Liver (tissue), 7 donors: ENCODE measurements at regions not wholly inside any gene's neighbourhood (a gene's known extent, or its start where the extent isn't known, plus 50 kb on each side); places are given as distances from the start of the nearest gene placed in this dataset.

ENCODE experiments used
- DNase-seq: peaks from one replicate; pipeline ENCODE4 v3.0.0-alpha.2; 2017; ENCODE audit warnings: low spot score
- H3K27ac ChIP-seq, 2 donors: one replicate each; pipeline ENCODE4 v1.7.0; 2013; ENCODE audit warnings: inconsistent platforms in 2 of 2, low read length in 2 of 2, control low read depth in 1 of 2, low read depth in 1 of 2, mild to moderate bottlenecking in 1 of 2
- H3K27me3 ChIP-seq, 4 donors: one replicate each; pipeline versions ENCODE4 v1.6.1 to v1.7.0; 2013; ENCODE audit warnings: low read length in 3 of 4, inconsistent platforms in 1 of 4, mild to moderate bottlenecking in 1 of 4, moderate library complexity in 1 of 4; ENCODE audit not compliant: control insufficient read depth in 4 of 4, insufficient read depth in 4 of 4
- H3K36me3 ChIP-seq, 4 donors: one replicate each; pipeline versions ENCODE4 v1.6.1 to v1.7.0; 2013; ENCODE audit warnings: low read length in 3 of 4, mild to moderate bottlenecking in 3 of 4, low read depth in 1 of 4, moderate library complexity in 1 of 4; ENCODE audit not compliant: control insufficient read depth in 4 of 4, insufficient read depth in 3 of 4
- H3K4me1 ChIP-seq, 4 donors: one replicate each; pipeline versions ENCODE4 v1.6.1 to v1.7.0; 2013; ENCODE audit warnings: low read length in 3 of 4, mild to moderate bottlenecking in 3 of 4, moderate library complexity in 1 of 4; ENCODE audit not compliant: control insufficient read depth in 4 of 4, insufficient read depth in 4 of 4
- H3K4me3 ChIP-seq, 3 donors: one replicate each; pipeline versions ENCODE4 v1.6.1 to v1.7.0; 2013; ENCODE audit warnings: low read length in 3 of 3, control low read depth in 1 of 3, low read depth in 1 of 3, mild to moderate bottlenecking in 1 of 3
- H3K9ac ChIP-seq, 2 donors: one replicate each; pipeline ENCODE4 v1.7.0; 2013; ENCODE audit warnings: low read length in 2 of 2, mild to moderate bottlenecking in 2 of 2, moderate library complexity in 2 of 2, control low read depth in 1 of 2, low read depth in 1 of 2
- H3K9me3 ChIP-seq, 4 donors: one replicate each; pipeline versions ENCODE4 v1.6.1 to v1.7.0; 2013; ENCODE audit warnings: low read length in 3 of 4; ENCODE audit not compliant: control insufficient read depth in 4 of 4
- EGR1 ChIP-seq, 2 donors: IDR thresholded peaks; 2 replicates each; pipeline ENCODE4 v1.6.1; 2016 to 2018; ENCODE audit warnings: antibody characterized with exemption in 2 of 2, low read depth in 2 of 2
- FOXA1 ChIP-seq: IDR thresholded peaks from 2 replicates; pipeline ENCODE4 v1.6.1; 2016; ENCODE audit warnings: antibody characterized with exemption
- FOXA2 ChIP-seq: IDR thresholded peaks from 2 replicates; pipeline ENCODE4 v1.6.1; 2016; ENCODE audit warnings: antibody characterized with exemption
- GABPA ChIP-seq, 2 donors: IDR thresholded peaks in 1 of 2; conservative IDR thresholded peaks in 1 of 2; 2 replicates each; pipeline ENCODE4 v1.6.1; 2016; ENCODE audit warnings: antibody characterized with exemption in 2 of 2, mild to moderate bottlenecking in 1 of 2, moderate library complexity in 1 of 2
- HNF4G ChIP-seq: IDR thresholded peaks from 2 replicates; pipeline ENCODE4 v1.6.1; 2016; ENCODE audit warnings: antibody characterized with exemption
- JUND ChIP-seq, 2 donors: IDR thresholded peaks; 2 replicates each; pipeline ENCODE4 v1.6.1; 2016; ENCODE audit warnings: antibody characterized with exemption in 2 of 2
- RAD21 ChIP-seq, 2 donors: IDR thresholded peaks; 2 replicates each; pipeline ENCODE4 v1.6.1; 2016; ENCODE audit warnings: antibody characterized with exemption in 2 of 2, mild to moderate bottlenecking in 2 of 2
- SP1 ChIP-seq: IDR thresholded peaks from 2 replicates; pipeline ENCODE4 v1.6.1; 2018; ENCODE audit warnings: antibody characterized with exemption, mild to moderate bottlenecking
- TAF1 ChIP-seq: conservative IDR thresholded peaks from 2 replicates; pipeline ENCODE4 v1.6.1; 2016; ENCODE audit warnings: antibody characterized with exemption, mild to moderate bottlenecking
- YY1 ChIP-seq: IDR thresholded peaks from 2 replicates; pipeline ENCODE4 v1.6.1; 2016; ENCODE audit warnings: antibody characterized with exemption, mild to moderate bottlenecking
- WGBS: extraction: QIAGEN DNeasy Blood & Tissue Kit; methylation state at CpG from one replicate; pipeline ENCODE4 v1.1.7; 2013; 5-methylcytosine and 5-hydroxymethylcytosine counted together
- TF ChIP-seq, protein P1 (sequence below): IDR thresholded peaks from 2 replicates; pipeline ENCODE4 v1.6.1; 2016; ENCODE audit warnings: antibody characterized with exemption
- TF ChIP-seq, protein P2 (sequence below): IDR thresholded peaks from 2 replicates; pipeline ENCODE4 v1.6.1; 2016; ENCODE audit warnings: antibody characterized with exemption
- TF ChIP-seq, protein P3 (sequence below): IDR thresholded peaks from 2 replicates; pipeline ENCODE4 v1.6.1; 2016; ENCODE audit warnings: antibody characterized with exemption, mild to moderate bottlenecking
- TF ChIP-seq, protein P4 (sequence below): IDR thresholded peaks from 2 replicates; pipeline ENCODE4 v1.6.1; 2016; ENCODE audit warnings: antibody characterized with exemption
- donor health status: healthy.
- donor health status: healthy.
- donor health status: healthy.
- donor health status: healthy.

DNA sequence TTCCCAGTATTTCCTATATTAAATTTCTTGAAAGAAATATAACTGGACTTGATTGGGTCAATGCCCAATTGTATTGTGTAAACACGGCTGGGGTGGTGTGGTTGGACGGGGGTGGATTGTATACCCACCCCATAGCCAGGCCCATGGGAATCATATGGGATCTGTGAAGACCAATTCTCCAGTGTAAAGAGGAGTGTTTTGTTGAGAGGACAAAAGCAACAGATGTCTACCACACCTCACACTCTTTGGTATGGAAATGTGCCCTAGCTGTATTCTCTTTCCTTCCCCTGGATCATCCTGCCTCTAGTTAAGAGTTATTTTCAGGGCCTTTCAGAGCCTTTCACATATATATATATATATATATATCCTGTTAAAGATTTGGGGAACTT is 57.5 kb upstream of the TGIF1 start:
- H3K4me1 ChIP-seq: peaks cover 0 to 6% (median 0%) of the 10 kb centered on the region in 4 donors
- WGBS: 88% methylated on average over 2 of the region's 2 CpGs
- peaks cover 0 to 11% (median 1%) of the 10 kb centered on the region in 4 donors for H3K9me3 ChIP-seq
- no peak overlapping the region for H3K27ac ChIP-seq
- H3K27me3 ChIP-seq: no peaks in the 10 kb centered on the region
- no peaks in the 10 kb centered on the region for H3K36me3 ChIP-seq
- H3K4me3 ChIP-seq: no peak overlapping the region
- H3K9ac ChIP-seq: no peak overlapping the region
- TF ChIP-seq HNF4G (no peak), FOXA1 (no peak), TAF1 (no peak), SP1 (no peak), RAD21 (IDR thresholded peaks at IDR 0.05) (no peak), GABPA (IDR thresholded peaks at IDR 0.05 in 1 of 2, conservative IDR thresholded peaks at IDR 0.05 in 1 of 2) (no peak)
- TF ChIP-seq, protein P1, sequence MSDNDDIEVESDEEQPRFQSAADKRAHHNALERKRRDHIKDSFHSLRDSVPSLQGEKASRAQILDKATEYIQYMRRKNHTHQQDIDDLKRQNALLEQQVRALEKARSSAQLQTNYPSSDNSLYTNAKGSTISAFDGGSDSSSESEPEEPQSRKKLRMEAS: no peak
- TF ChIP-seq, protein P2, sequence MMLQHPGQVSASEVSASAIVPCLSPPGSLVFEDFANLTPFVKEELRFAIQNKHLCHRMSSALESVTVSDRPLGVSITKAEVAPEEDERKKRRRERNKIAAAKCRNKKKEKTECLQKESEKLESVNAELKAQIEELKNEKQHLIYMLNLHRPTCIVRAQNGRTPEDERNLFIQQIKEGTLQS: no peak
- TF ChIP-seq, protein P3, sequence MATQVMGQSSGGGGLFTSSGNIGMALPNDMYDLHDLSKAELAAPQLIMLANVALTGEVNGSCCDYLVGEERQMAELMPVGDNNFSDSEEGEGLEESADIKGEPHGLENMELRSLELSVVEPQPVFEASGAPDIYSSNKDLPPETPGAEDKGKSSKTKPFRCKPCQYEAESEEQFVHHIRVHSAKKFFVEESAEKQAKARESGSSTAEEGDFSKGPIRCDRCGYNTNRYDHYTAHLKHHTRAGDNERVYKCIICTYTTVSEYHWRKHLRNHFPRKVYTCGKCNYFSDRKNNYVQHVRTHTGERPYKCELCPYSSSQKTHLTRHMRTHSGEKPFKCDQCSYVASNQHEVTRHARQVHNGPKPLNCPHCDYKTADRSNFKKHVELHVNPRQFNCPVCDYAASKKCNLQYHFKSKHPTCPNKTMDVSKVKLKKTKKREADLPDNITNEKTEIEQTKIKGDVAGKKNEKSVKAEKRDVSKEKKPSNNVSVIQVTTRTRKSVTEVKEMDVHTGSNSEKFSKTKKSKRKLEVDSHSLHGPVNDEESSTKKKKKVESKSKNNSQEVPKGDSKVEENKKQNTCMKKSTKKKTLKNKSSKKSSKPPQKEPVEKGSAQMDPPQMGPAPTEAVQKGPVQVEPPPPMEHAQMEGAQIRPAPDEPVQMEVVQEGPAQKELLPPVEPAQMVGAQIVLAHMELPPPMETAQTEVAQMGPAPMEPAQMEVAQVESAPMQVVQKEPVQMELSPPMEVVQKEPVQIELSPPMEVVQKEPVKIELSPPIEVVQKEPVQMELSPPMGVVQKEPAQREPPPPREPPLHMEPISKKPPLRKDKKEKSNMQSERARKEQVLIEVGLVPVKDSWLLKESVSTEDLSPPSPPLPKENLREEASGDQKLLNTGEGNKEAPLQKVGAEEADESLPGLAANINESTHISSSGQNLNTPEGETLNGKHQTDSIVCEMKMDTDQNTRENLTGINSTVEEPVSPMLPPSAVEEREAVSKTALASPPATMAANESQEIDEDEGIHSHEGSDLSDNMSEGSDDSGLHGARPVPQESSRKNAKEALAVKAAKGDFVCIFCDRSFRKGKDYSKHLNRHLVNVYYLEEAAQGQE: no peak
- no peak for DNase-seq

DNA sequence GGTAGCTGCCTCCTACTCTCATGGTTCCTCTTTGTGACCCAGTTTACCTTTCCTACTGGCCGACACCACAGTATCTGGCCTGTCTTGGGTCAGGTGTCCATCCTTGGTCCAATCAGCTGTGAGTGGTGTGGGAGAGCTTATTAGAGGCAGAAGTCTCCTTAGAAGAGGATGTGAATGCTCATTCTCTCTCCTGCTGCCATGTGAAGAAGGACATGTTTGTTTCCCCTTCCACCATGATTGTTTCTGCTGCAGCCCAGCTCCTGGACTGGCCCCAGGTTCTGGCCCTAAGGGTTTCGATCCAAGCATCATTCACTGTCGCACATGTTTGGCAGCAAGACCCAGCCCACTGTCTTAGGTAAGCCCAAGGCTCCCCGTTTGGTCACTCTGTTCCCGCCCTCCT is 55.3 kb upstream of the TGIF1 start:
- DNase-seq: no peak
- no peaks in the 10 kb centered on the region for H3K27me3 ChIP-seq
- 95% methylated on average over 5 of the region's 5 CpGs for WGBS

More for the DNA sequence above, 55.3 kb upstream of the TGIF1 start:
- Histone ChIP-seq H3K9me3 (peaks cover 0 to 9% (median 1%) of the 10 kb centered on the region in 4 donors), H3K36me3 (no peaks in the 10 kb centered on the region), H3K9ac (no peak overlapping the region), H3K4me1 (peaks cover 0 to 6% (median 0%) of the 10 kb centered on the region in 4 donors), H3K4me3 (peak overlapping the region in 1 of 3 donors; percentile 15), H3K27ac (no peak overlapping the region)
- no peak for TF ChIP-seq RAD21 (IDR thresholded peaks at IDR 0.05)
- no peak for TF ChIP-seq SP1
- TF ChIP-seq FOXA2: no peak
- TF ChIP-seq YY1: no peak
- no peak for TF ChIP-seq FOXA1
- TF ChIP-seq EGR1 (IDR thresholded peaks at IDR 0.05; ENCODE audit: low read depth in 2 of 2): no peak
- no peak for TF ChIP-seq JUND (IDR thresholded peaks at IDR 0.05)
- TF ChIP-seq GABPA (IDR thresholded peaks at IDR 0.05 in 1 of 2, conservative IDR thresholded peaks at IDR 0.05 in 1 of 2): no peak
- TF ChIP-seq HNF4G: no peak
- TF ChIP-seq, protein P4, sequence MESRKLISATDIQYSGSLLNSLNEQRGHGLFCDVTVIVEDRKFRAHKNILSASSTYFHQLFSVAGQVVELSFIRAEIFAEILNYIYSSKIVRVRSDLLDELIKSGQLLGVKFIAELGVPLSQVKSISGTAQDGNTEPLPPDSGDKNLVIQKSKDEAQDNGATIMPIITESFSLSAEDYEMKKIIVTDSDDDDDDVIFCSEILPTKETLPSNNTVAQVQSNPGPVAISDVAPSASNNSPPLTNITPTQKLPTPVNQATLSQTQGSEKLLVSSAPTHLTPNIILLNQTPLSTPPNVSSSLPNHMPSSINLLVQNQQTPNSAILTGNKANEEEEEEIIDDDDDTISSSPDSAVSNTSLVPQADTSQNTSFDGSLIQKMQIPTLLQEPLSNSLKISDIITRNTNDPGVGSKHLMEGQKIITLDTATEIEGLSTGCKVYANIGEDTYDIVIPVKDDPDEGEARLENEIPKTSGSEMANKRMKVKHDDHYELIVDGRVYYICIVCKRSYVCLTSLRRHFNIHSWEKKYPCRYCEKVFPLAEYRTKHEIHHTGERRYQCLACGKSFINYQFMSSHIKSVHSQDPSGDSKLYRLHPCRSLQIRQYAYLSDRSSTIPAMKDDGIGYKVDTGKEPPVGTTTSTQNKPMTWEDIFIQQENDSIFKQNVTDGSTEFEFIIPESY: no peak
- TF ChIP-seq TAF1: no peak
